Activated B cell treated with CpG ODN at 0.5 μM for 24 hours (primary cell): ENCODE measurements at regions not wholly inside any gene's neighbourhood (a gene's known extent, or its start where the extent isn't known, plus 50 kb on each side); places are given as distances from the start of the nearest gene placed in this dataset.

ENCODE experiments used
- ATAC-seq: fragments of 200-7000 bp; cut with Tn5 transposase; one replicate; pipeline ENCODE4 v1.10.0; 2021; ENCODE audit warnings: low read depth, mild to moderate bottlenecking, moderate library complexity
- CTCF ChIA-PET: fragments of 350-600 bp; sonication (Branson Sonifier 250); formaldehyde crosslinking; loops from one replicate; lab custom pipeline; 2021; ENCODE audit warnings: antibody characterized with exemption; lab: Charles Lee
- POLR2A ChIA-PET: fragments of 350-600 bp; sonication (Branson Sonifier 250); formaldehyde crosslinking; loops from one replicate; lab custom pipeline; 2021; ENCODE audit warnings: antibody characterized with exemption; lab: Charles Lee
- DNase-seq: peaks from one replicate; pipeline ENCODE4 v3.0.0; 2022
- H3K27ac Mint-ChIP-seq: one replicate; pipeline ENCODE4 v1.8.0; 2020; ENCODE audit warnings: mixed read lengths
- H3K27me3 Mint-ChIP-seq: one replicate; pipeline ENCODE4 v1.8.0; 2021; ENCODE audit warnings: mixed read lengths
- H3K36me3 Mint-ChIP-seq: one replicate; pipeline ENCODE4 v1.8.0; 2021; ENCODE audit warnings: low read depth, mixed read lengths
- H3K4me1 Mint-ChIP-seq: one replicate; pipeline ENCODE4 v1.8.0; 2021; ENCODE audit warnings: mixed read lengths
- H3K4me3 Mint-ChIP-seq: one replicate; pipeline ENCODE4 v1.8.0; 2020; ENCODE audit warnings: mild to moderate bottlenecking, mixed read lengths
- H3K9me3 Mint-ChIP-seq: one replicate; pipeline ENCODE4 v1.8.0; 2020; ENCODE audit warnings: mixed read lengths
- intact Hi-C: fragments of 100-400 bp; cut with micrococcal nuclease; formaldehyde crosslinking; loops from one replicate; pipeline ENCODE4 v1.15.1; 2024
- TF ChIP-seq, protein P1 (sequence below): fragments of 200-600 bp; IDR thresholded peaks from one replicate; pipeline ENCODE4 v1.8.0; 2022; ENCODE audit warnings: antibody characterized with exemption, mild to moderate bottlenecking

DNA sequence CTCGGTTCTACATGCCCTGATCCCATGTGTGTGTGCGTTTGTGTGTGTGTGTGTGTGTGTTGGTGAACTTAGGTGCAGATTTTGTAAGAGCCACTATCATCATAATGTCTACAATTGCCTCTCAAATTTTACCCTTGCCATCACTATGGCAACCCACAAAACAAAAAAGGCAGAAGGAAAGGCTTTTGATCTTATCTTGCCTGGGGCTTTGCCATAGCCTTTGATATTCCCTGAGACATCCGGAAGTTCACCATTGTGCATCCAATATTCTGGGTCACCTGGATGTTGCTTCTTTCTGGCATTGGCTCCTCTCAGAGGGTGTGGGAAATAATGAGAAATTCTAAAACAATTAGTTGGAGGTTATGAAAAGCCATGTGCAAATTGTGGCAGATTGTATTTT lies 114.7 kb downstream of the HAPSTR1 start:
- peaks cover 10% of the 10 kb centered on the region for H3K27me3 Mint-ChIP-seq
- no peaks in the 10 kb centered on the region for H3K9me3 Mint-ChIP-seq
- H3K4me1 Mint-ChIP-seq: no peaks in the 10 kb centered on the region
- DNase-seq (no peak), ATAC-seq (no peak)
- no peak overlapping the region for H3K4me3 Mint-ChIP-seq
- CTCF ChIA-PET: no interaction called here
- intact Hi-C loops: no loop called here
- POLR2A ChIA-PET: no interaction called here
- H3K27ac Mint-ChIP-seq: no peak overlapping the region
- TF ChIP-seq, protein P1, sequence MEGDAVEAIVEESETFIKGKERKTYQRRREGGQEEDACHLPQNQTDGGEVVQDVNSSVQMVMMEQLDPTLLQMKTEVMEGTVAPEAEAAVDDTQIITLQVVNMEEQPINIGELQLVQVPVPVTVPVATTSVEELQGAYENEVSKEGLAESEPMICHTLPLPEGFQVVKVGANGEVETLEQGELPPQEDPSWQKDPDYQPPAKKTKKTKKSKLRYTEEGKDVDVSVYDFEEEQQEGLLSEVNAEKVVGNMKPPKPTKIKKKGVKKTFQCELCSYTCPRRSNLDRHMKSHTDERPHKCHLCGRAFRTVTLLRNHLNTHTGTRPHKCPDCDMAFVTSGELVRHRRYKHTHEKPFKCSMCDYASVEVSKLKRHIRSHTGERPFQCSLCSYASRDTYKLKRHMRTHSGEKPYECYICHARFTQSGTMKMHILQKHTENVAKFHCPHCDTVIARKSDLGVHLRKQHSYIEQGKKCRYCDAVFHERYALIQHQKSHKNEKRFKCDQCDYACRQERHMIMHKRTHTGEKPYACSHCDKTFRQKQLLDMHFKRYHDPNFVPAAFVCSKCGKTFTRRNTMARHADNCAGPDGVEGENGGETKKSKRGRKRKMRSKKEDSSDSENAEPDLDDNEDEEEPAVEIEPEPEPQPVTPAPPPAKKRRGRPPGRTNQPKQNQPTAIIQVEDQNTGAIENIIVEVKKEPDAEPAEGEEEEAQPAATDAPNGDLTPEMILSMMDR: no peak
- H3K36me3 Mint-ChIP-seq: no peaks in the 10 kb centered on the region

- no peaks in the 10 kb centered on the region for H3K36me3 Mint-ChIP-seq
- TF ChIP-seq, protein P1: no peak
- ChIA-PET CTCF (no interaction called here), POLR2A (no interaction called here)
- H3K27ac Mint-ChIP-seq: no peak overlapping the region
- no peak overlapping the region for H3K4me3 Mint-ChIP-seq
- no peak for DNase-seq
- intact Hi-C loops: no loop called here
- peaks cover 18% of the 10 kb centered on the region for H3K27me3 Mint-ChIP-seq
- H3K9me3 Mint-ChIP-seq: no peaks in the 10 kb centered on the region
- H3K4me1 Mint-ChIP-seq: no peaks in the 10 kb centered on the region
- ATAC-seq: no peak
These were observed 121.2 kb downstream of the HAPSTR1 start for GRCh38 chr16:9212621-9213020.

DNA sequence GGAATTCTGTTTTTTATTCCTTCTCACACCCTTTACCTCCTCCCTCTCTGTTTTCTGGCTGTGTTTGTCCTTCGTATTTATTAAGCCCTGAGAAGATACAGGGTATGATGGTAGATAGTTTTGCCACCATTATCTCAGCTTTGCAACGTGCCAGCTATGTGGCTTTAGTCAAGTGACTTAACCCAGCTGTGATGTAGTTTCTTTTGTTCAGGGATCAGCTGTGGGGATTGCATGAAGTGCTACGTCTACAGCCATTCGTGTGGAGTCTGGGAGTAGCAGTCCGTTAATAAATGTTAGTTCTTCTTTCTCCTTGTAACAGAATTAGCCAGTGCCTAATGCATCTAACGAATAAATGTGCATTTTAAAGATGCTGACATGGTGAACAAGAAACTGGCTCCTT lies 128.4 kb downstream of the HAPSTR1 start:
- ChIA-PET CTCF (no interaction called here), POLR2A (no interaction called here)
- ATAC-seq (no peak), DNase-seq (no peak)
- no peaks in the 10 kb centered on the region for H3K36me3 Mint-ChIP-seq
- no peak overlapping the region for H3K27ac Mint-ChIP-seq
- TF ChIP-seq, protein P1: no peak
- no peaks in the 10 kb centered on the region for H3K4me1 Mint-ChIP-seq
- no peaks in the 10 kb centered on the region for H3K9me3 Mint-ChIP-seq
- intact Hi-C loops: no loop called here
- H3K4me3 Mint-ChIP-seq: no peak overlapping the region
- H3K27me3 Mint-ChIP-seq: peaks cover 4% of the 10 kb centered on the region

DNA sequence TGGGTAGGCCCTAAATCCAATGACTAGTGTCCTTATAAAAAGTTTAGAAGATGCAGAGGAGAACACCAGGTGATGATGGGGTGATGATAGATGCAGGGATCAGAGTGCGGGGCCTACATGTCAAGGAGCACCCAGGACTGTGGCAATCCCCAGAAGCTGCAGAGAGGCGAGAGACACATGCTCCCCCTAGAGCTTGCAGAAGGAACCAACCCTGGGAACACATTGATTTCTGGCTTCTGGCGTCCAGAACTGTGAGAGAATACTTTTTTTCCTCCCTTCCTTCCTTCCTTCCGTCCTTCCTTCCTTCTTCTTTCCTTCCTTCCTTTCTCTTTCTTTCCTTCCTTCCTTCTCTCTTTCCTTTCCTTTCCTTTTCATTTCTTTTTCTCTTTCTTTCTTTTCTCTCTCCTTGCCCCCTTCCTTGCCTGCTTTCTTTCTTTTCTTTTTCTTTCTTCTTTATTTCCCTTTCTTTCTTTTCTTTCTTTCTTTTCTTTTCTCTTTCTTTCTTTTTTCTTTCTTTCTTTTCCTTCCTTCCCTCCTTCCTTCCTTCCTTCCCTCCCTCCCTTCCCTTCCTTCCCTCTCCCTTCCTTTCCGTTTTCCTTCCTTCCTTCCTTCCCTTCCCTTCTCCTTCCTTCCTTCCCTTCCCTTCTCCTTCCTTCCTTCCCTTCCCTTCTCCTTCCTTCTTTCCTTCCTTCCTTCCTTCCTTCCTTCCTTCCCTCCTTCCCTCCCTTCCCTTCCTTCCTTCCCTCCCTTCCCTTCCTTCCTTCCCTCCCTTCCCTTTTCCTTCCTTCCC lies 134.3 kb downstream of the HAPSTR1 start:
- DNase-seq (no peak), ATAC-seq (no peak)
- Mint-ChIP-seq H3K27me3 (peaks cover 16% of the 10 kb centered on the region), H3K4me3 (no peak overlapping the region), H3K36me3 (no peaks in the 10 kb centered on the region), H3K9me3 (no peaks in the 10 kb centered on the region), H3K27ac (no peak overlapping the region), H3K4me1 (no peaks in the 10 kb centered on the region)
- POLR2A ChIA-PET: no interaction called here
- intact Hi-C loops: no loop called here
- CTCF ChIA-PET: no interaction called here
- TF ChIP-seq, protein P1: no peak

GRCh38 chr16:9226924-9227323 lies 135.5 kb downstream of the HAPSTR1 start:
- peaks cover 17% of the 10 kb centered on the region for H3K27me3 Mint-ChIP-seq
- H3K27ac Mint-ChIP-seq: no peak overlapping the region
- intact Hi-C loops: no loop called here
- POLR2A ChIA-PET: no interaction called here
- no peaks in the 10 kb centered on the region for H3K9me3 Mint-ChIP-seq
- CTCF ChIA-PET: interaction anchor here (0.6 kb wide), 1 partner anchor 75 kb away, joined by 3 read pairs; no protein-coding TSS in a partner anchor
- no peak for ATAC-seq
- no peak overlapping the region for H3K4me3 Mint-ChIP-seq
- no peaks in the 10 kb centered on the region for H3K36me3 Mint-ChIP-seq
- no peaks in the 10 kb centered on the region for H3K4me1 Mint-ChIP-seq
- DNase-seq: no peak
- TF ChIP-seq, protein P1: no peak
